Muscle of leg (tissue), 3 donors: ENCODE measurements at regions not wholly inside any gene's neighbourhood (a gene's known extent, or its start where the extent isn't known, plus 50 kb on each side); places are given as distances from the start of the nearest gene placed in this dataset.
"Not testable (repeated sequence)": the region's sequence is repeated elsewhere in the genome, so short reads cannot be mapped to it uniquely, and the experiment has no call there.

Experiments used
- DNase-seq: peaks from one replicate; pipeline ENCODE4 v3.0.0; 2013
- H3K27ac ChIP-seq: one replicate; pipeline ENCODE4 v1.5.1; 2013; ENCODE audit warnings: mild to moderate bottlenecking, low read length, control low read depth
- H3K27me3 ChIP-seq: one replicate; pipeline ENCODE4 v1.6.1; 2013; ENCODE audit warnings: low read length; ENCODE audit not compliant: control insufficient read depth, insufficient read depth
- H3K36me3 ChIP-seq: one replicate; pipeline ENCODE4 v1.6.1; 2013; ENCODE audit warnings: low read length; ENCODE audit not compliant: control insufficient read depth, insufficient read depth
- H3K4me1 ChIP-seq: one replicate; pipeline ENCODE4 v1.6.1; 2013; ENCODE audit warnings: low read length; ENCODE audit not compliant: control insufficient read depth, insufficient read depth
- H3K4me3 ChIP-seq: one replicate; pipeline ENCODE4 v1.5.1; 2013; ENCODE audit warnings: low read length, control low read depth
- H3K9me3 ChIP-seq: replicated peaks from 2 replicates; pipeline ENCODE4 v1.6.1; 2013; ENCODE audit warnings: low read depth, low read length; ENCODE audit not compliant: control insufficient read depth
- WGBS: methylation state at CpG from one replicate; pipeline ENCODE4 v1.1.5; 2013; ENCODE audit warnings: missing lambda C conversion rate; ENCODE audit not compliant: insufficient coverage; 5-methylcytosine and 5-hydroxymethylcytosine counted together

DNA sequence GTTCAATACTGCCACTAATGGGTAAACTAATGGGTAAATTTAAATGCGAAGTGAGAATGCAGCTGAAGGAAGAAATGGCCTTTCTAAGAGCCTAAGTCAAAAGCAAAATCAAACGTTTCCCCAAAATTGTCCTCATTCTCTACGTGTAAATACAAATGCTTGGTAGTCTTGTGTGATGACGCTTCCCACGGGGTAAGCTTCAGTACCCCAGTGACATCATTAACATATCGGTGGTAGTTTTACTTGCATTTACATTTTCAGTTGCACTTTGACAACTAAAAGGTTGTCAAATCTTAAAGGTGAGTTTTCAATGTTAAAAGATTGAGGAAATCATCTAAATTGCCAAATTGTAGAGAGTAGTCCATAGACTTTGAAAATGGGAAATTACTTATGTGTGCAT, 550.7 kb upstream of the CCNG1 start:
- Histone ChIP-seq H3K9me3 (peaks cover 3% of the 10 kb centered on the region), H3K27me3 (no peaks in the 10 kb centered on the region), H3K27ac (no peak overlapping the region), H3K4me3 (no peak overlapping the region), H3K4me1 (no peaks in the 10 kb centered on the region), H3K36me3 (no peaks in the 10 kb centered on the region)
- no peak for DNase-seq
- no CpG with 5 or more reads among the region's 6 CpGs for WGBS

DNA sequence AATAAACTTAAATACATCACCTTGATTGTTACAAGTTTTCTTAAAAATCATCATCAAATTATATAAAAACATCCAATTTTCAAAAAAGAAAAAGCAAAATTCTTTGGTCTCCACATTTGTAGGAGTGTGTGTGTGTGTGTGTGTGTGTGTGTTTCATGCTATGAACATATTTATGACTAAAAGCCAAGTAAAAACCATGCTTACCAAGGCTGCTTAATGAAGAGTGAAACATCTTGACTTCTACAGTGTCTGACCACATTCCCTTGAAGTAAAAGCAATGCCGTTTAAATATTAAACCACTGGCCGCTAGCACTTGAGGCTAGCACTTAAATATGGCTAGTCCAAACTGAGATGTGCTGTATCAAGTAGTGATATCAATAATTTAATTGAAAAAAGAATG, 549.1 kb upstream of the CCNG1 start:
- Histone ChIP-seq H3K9me3 (no peaks in the 10 kb centered on the region), H3K36me3 (no peaks in the 10 kb centered on the region), H3K27me3 (no peaks in the 10 kb centered on the region), H3K4me3 (no peak overlapping the region), H3K27ac (no peak overlapping the region), H3K4me1 (no peaks in the 10 kb centered on the region)
- WGBS, result no CpG with 5 or more reads among the region's 2 CpGs
- DNase-seq, result no peak

DNA sequence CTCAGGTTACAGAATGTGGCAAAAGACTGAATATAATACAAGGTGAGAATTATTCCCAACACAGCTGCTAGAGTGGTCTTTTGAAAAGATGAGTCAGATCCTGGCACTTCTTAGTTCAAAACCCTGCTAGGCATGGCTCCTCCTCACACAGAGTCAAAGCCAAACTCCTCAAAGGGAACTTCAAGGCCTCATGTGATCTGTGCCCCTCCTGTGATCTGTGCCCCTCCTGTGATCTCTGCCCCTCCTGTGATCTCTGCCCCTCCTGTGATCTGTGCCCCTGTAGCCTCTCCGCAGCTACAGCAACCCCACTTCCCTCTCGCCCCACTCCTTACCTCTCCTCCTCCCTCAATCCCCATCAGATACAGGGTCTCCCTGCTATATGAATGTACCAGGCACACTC, 525.5 kb upstream of the CCNG1 start:
- H3K36me3 ChIP-seq, result no peaks in the 10 kb centered on the region
- no peaks in the 10 kb centered on the region for H3K4me1 ChIP-seq
- DNase-seq, result no peak
- no peaks in the 10 kb centered on the region for H3K27me3 ChIP-seq
- H3K9me3 ChIP-seq, result no peaks in the 10 kb centered on the region
- WGBS, result 44% methylated on average over 2 of the region's 2 CpGs
- no peak overlapping the region for H3K4me3 ChIP-seq
- H3K27ac ChIP-seq, result no peak overlapping the region

- Histone ChIP-seq H3K27me3 (no peaks in the 10 kb centered on the region), H3K9me3 (peaks cover 2% of the 10 kb centered on the region), H3K4me1 (no peaks in the 10 kb centered on the region), H3K36me3 (no peaks in the 10 kb centered on the region), H3K4me3 (no peak overlapping the region), H3K27ac (no peak overlapping the region)
- no peak for DNase-seq
- no CpG with 5 or more reads among the region's 2 CpGs for WGBS
Measured at GRCh38 chr5:162916368-162916767, 521.0 kb upstream of the CCNG1 start.

- no peaks in the 10 kb centered on the region for H3K27me3 ChIP-seq
- no peaks in the 10 kb centered on the region for H3K4me1 ChIP-seq
- WGBS, result 17% methylated on average over 1 of the region's 2 CpGs
- no peak overlapping the region for H3K27ac ChIP-seq
- H3K9me3 ChIP-seq, result peaks cover 6% of the 10 kb centered on the region
- H3K4me3 ChIP-seq, result no peak overlapping the region
- DNase-seq, result no peak
- H3K36me3 ChIP-seq, result no peaks in the 10 kb centered on the region
Measured at GRCh38 chr5:162929104-162929503, 508.3 kb upstream of the CCNG1 start.

GRCh38 chr5:162931501-162931900, 505.9 kb upstream of the CCNG1 start:
- H3K4me3 ChIP-seq, result no peak overlapping the region
- DNase-seq, result no peak
- H3K4me1 ChIP-seq, result no peaks in the 10 kb centered on the region
- H3K27ac ChIP-seq, result no peak overlapping the region
- H3K9me3 ChIP-seq, result peaks cover 10% of the 10 kb centered on the region
- no peaks in the 10 kb centered on the region for H3K27me3 ChIP-seq
- no CpG with 5 or more reads among the region's 2 CpGs for WGBS
- no peaks in the 10 kb centered on the region for H3K36me3 ChIP-seq

DNA sequence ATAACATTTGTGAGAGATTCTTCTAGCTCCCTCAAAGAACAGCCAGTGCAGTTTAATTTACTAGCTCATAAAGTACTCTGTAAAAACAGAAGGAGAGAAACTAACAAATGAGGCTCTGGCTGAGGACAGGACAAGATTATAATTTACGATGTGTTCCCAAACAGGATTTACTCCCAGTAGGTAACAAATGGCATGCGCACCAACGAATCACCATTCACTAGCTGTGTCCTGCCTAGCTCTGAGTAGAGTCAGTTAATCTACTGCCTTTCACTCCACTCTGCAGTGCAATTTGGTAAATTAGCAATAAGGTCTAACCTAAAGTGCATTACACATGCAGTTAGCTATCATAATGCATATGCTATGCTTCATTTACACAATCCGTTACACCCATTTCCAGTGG, 497.4 kb upstream of the CCNG1 start:
- Histone ChIP-seq H3K27ac (no peak overlapping the region), H3K4me3 (no peak overlapping the region), H3K9me3 (peaks cover 11% of the 10 kb centered on the region), H3K4me1 (no peaks in the 10 kb centered on the region), H3K36me3 (no peaks in the 10 kb centered on the region), H3K27me3 (no peaks in the 10 kb centered on the region)
- WGBS, result 35% methylated on average over 3 of the region's 4 CpGs
- no peak for DNase-seq

DNA sequence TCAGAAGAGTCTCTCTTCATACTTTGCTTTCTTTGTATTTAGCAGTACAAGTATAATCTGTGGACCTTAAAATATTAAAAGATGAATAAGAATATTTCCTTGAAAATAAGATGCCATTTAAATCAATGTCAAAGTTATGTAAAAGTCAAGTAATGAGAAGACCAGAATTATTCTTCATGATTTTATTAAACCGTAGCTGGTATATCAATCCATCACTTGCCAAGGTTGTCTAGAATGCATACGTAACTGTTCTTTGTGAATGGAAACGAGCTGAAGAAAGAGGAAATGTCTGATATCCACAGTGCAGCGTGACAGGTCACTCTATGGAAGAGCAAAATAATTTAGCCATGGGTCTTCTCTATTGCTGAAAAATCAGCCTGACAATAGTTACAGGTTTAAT, 488.7 kb upstream of the CCNG1 start:
- H3K27me3 ChIP-seq, result no peaks in the 10 kb centered on the region
- no peaks in the 10 kb centered on the region for H3K4me1 ChIP-seq
- no peaks in the 10 kb centered on the region for H3K36me3 ChIP-seq
- H3K4me3 ChIP-seq, result no peak overlapping the region
- no peaks in the 10 kb centered on the region for H3K9me3 ChIP-seq
- no peak overlapping the region for H3K27ac ChIP-seq
- 55% methylated on average over 2 of the region's 4 CpGs for WGBS
- DNase-seq, result no peak

DNA sequence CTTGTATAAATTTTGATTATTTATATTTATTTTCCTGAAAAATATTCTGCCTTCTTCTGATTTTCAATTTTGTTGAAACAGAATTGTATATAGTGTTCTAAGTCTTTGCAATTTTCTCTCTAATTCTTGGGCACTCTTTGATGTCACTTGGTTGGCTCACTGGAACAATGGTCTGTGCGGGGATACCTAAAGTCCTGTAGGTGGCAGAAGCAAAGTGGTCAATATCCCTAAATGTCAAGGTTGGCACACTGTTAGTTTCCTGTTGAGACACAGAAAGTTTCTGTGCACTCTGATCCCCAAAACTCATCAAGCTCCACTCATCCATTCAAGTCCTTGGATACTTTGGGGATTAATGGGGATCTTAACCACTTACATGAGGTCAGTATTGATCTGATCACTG, 480.8 kb upstream of the CCNG1 start:
- no peaks in the 10 kb centered on the region for H3K9me3 ChIP-seq
- H3K36me3 ChIP-seq, result no peaks in the 10 kb centered on the region
- no peaks in the 10 kb centered on the region for H3K27me3 ChIP-seq
- H3K4me3 ChIP-seq, result no peak overlapping the region
- no peak overlapping the region for H3K27ac ChIP-seq
- H3K4me1 ChIP-seq, result no peaks in the 10 kb centered on the region
- no peak for DNase-seq
- 80% methylated on average over 1 of the region's 1 CpG for WGBS

- DNase-seq, H3K4me3 ChIP-seq, H3K27me3 ChIP-seq, H3K27ac ChIP-seq, H3K4me1 ChIP-seq, H3K36me3 ChIP-seq: not testable (repeated sequence)
- peaks cover 12% of the 10 kb centered on the region for H3K9me3 ChIP-seq
- 76% methylated on average over 2 of the region's 4 CpGs for WGBS
Measured at GRCh38 chr5:162964144-162964543, 473.3 kb upstream of the CCNG1 start.

DNA sequence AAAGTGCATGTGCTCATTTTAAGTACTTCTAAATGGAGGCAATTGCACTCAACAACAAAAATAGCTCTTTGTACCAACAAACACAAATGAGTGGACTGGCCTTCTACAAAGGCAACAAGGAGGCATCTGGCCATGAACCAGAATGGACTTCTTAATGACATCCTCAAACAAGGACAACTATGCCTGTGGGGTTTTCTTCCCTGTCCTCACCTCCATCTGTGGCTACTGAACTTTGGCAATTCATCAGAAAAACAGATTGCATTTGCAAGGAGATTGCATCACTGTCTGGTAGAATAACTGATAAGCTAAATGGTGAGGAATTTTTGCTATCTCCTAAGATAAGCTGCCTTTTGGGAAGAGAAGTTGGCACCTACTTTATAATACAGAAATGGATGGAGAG, 447.3 kb upstream of the CCNG1 start:
- H3K27me3 ChIP-seq, result no peaks in the 10 kb centered on the region
- peaks cover 2% of the 10 kb centered on the region for H3K9me3 ChIP-seq
- no peak overlapping the region for H3K27ac ChIP-seq
- no peaks in the 10 kb centered on the region for H3K36me3 ChIP-seq
- H3K4me1 ChIP-seq, result no peaks in the 10 kb centered on the region
- no peak for DNase-seq
- no peak overlapping the region for H3K4me3 ChIP-seq
